NCI-H146 treated with DMSO at 0.1 percent for 48 hours (cell line): ENCODE measurements at regions not wholly inside any gene's neighbourhood (a gene's known extent, or its start where the extent isn't known, plus 50 kb on each side); places are given as distances from the start of the nearest gene placed in this dataset.
"Not testable (repeated sequence)": the region's sequence is repeated elsewhere in the genome, so short reads cannot be mapped to it uniquely, and the experiment has no call there.

Experiments used
- DNase-seq: peaks from one replicate; lab custom pipeline; 2025; ENCODE audit not compliant: unreplicated experiment; lab: John Stamatoyannopoulos, UW

- DNase-seq: no peak
Observed at GRCh38 chr2:160721089-160722040, 227.8 kb upstream of the RBMS1 start.

- DNase-seq: no peak
Observed at GRCh38 chr2:160726046-160726445, 232.4 kb upstream of the RBMS1 start.

GRCh38 chr2:160730296-160730995, 236.8 kb upstream of the RBMS1 start:
- DNase-seq: no peak

- no peak for DNase-seq
Observed at GRCh38 chr2:160731415-160731814, 237.8 kb upstream of the RBMS1 start.

- no peak for DNase-seq
Observed at GRCh38 chr2:160731856-160732255, 238.2 kb upstream of the RBMS1 start.

- DNase-seq: no peak
Observed at GRCh38 chr2:160735696-160736095, 242.1 kb upstream of the RBMS1 start.

- DNase-seq: no peak
Observed at GRCh38 chr2:160736148-160737028, 242.8 kb upstream of the RBMS1 start.

GRCh38 chr2:160737247-160737646, 243.6 kb upstream of the RBMS1 start:
- DNase-seq: no peak

GRCh38 chr2:160741271-160741670, 247.7 kb upstream of the RBMS1 start:
- no peak for DNase-seq

GRCh38 chr2:160741815-160742214, 248.2 kb upstream of the RBMS1 start:
- DNase-seq: no peak

GRCh38 chr2:160742667-160743066, 249.1 kb upstream of the RBMS1 start:
- DNase-seq: no peak

- DNase-seq: no peak
Observed at GRCh38 chr2:160747501-160748170, 254.0 kb upstream of the RBMS1 start.

GRCh38 chr2:160751021-160751420, 257.4 kb upstream of the RBMS1 start:
- no peak for DNase-seq

- DNase-seq: no peak
Observed at GRCh38 chr2:160752475-160753330, 259.1 kb upstream of the RBMS1 start.

GRCh38 chr2:160753331-160753654, 259.7 kb upstream of the RBMS1 start:
- DNase-seq: no peak

- no peak for DNase-seq
Observed at GRCh38 chr2:160753960-160754359, 260.4 kb upstream of the RBMS1 start.

- DNase-seq: no peak
Observed at GRCh38 chr2:160756481-160756880, 262.9 kb upstream of the RBMS1 start.

GRCh38 chr2:160762493-160763128, 269.0 kb upstream of the RBMS1 start:
- not testable (repeated sequence) for DNase-seq

- no peak for DNase-seq
Observed at GRCh38 chr2:160783474-160783873, 289.9 kb upstream of the RBMS1 start.
